ENCODE measurements at regions not wholly inside any gene's neighbourhood (a gene's known extent, or its start where the extent isn't known, plus 50 kb on each side); places are given as distances from the start of the nearest gene placed in this dataset.

DNA sequence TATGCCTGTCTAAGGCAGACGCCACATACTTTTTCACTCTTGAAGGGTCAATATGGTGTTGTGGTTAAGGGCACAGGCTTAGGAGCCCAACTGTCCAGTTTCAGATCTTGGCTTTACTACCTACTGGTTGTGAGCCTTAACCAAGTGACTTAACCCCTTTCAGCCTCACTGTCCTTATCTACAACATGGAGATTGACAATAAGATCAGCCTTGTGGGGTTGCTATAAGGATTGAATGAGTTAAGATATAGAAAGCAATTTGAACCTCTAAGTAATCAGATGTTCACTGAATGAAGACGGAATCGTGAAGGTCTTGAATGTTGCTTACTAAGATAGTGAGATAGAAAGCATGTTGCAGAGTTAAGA lies 121.3 kb upstream of the JUN start:
- ATAC-seq = no peak
- peaks cover 0 to 8% (median 0%) of the 10 kb centered on the region in 4 donors for H3K4me1 ChIP-seq
- TF ChIP-seq POLR2A (IDR thresholded peaks at IDR 0.05) = no peak
- TF ChIP-seq, protein P1, sequence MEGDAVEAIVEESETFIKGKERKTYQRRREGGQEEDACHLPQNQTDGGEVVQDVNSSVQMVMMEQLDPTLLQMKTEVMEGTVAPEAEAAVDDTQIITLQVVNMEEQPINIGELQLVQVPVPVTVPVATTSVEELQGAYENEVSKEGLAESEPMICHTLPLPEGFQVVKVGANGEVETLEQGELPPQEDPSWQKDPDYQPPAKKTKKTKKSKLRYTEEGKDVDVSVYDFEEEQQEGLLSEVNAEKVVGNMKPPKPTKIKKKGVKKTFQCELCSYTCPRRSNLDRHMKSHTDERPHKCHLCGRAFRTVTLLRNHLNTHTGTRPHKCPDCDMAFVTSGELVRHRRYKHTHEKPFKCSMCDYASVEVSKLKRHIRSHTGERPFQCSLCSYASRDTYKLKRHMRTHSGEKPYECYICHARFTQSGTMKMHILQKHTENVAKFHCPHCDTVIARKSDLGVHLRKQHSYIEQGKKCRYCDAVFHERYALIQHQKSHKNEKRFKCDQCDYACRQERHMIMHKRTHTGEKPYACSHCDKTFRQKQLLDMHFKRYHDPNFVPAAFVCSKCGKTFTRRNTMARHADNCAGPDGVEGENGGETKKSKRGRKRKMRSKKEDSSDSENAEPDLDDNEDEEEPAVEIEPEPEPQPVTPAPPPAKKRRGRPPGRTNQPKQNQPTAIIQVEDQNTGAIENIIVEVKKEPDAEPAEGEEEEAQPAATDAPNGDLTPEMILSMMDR (IDR thresholded peaks at IDR 0.05) = no peak
- WGBS (ENCODE audit: insufficient coverage, low coverage, low lambda C conversion rate, missing lambda C conversion rate) = 88% methylated on average over 3 of the region's 3 CpGs
- intact Hi-C loops (cut with DNase I) = no loop called here
- H3K4me3 ChIP-seq = no peak overlapping the region
- H3K27ac ChIP-seq = no peak overlapping the region
- no peak for DNase-seq
- H3K36me3 ChIP-seq = no peaks in the 10 kb centered on the region
- no peaks in the 10 kb centered on the region for H3K27me3 ChIP-seq
- no peaks in the 10 kb centered on the region for H3K9me3 ChIP-seq

DNA sequence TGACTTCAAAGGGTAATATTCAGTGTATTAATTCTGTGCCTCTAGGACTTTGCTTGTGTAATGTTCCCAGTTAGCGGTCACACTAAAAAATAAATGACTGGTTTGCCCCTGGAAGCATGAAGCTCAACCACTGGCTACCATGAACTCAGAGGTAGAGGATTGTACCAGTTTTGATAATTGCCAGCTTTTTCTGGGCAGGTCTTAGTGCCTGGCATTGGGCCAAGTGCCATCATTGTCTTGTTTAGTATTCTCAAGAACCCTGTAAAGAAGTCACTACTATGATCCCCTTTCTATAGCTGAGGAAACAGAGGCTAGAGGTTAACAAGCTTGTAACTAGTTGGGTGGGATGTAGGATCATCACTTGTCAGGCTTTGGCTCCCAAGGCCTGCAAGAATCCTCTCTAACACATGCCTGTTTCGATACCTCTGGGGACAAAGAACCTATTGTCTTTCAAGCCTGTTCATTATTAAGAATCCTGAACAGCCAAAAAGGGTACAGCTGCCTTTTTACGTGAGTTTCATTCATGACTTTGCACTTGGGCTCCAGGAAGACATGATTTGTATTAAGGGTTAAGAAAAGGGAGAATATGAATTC lies 121.9 kb upstream of the JUN start:
- no peak for DNase-seq
- no peaks in the 10 kb centered on the region for H3K9me3 ChIP-seq
- H3K36me3 ChIP-seq = no peaks in the 10 kb centered on the region
- peaks cover 0 to 8% (median 0%) of the 10 kb centered on the region in 4 donors for H3K4me1 ChIP-seq
- TF ChIP-seq POLR2A (IDR thresholded peaks at IDR 0.05) = no peak
- TF ChIP-seq, protein P1 (IDR thresholded peaks at IDR 0.05) = no peak
- ATAC-seq = no peak
- no peaks in the 10 kb centered on the region for H3K27me3 ChIP-seq
- intact Hi-C loops (cut with DNase I) = no loop called here
- H3K27ac ChIP-seq = no peak overlapping the region
- 92% methylated on average over 3 of the region's 3 CpGs for WGBS (ENCODE audit: insufficient coverage, low coverage, low lambda C conversion rate, missing lambda C conversion rate)
- H3K4me3 ChIP-seq = no peak overlapping the region

DNA sequence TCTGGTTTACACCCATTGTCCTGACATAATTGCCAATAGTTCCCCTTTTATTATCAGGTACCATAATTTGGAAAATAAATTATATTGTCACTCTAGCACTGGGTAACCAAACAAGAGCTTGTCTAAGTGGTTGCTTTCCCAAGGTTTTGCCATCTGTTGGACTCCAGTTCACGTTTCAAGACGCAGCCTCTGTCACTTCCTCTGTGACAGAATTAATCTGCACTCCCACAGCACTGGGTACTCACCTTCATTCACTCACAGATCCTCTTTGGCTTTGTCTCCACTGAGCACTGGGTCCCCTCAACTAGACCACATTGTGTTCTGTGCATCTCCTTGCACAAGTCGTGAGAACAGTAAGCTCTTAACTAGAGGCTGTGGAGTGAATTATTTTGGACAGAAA lies 123.6 kb upstream of the JUN start:
- DNase-seq = no peak
- no peaks in the 10 kb centered on the region for H3K36me3 ChIP-seq
- H3K4me3 ChIP-seq = no peak overlapping the region
- H3K27me3 ChIP-seq = no peaks in the 10 kb centered on the region
- H3K9me3 ChIP-seq = no peaks in the 10 kb centered on the region
- 73% methylated on average over 3 of the region's 3 CpGs for WGBS (ENCODE audit: insufficient coverage, low coverage, low lambda C conversion rate, missing lambda C conversion rate)
- no peak for ATAC-seq
- no peak overlapping the region for H3K27ac ChIP-seq
- TF ChIP-seq POLR2A (IDR thresholded peaks at IDR 0.05) = no peak
- TF ChIP-seq, protein P1 (IDR thresholded peaks at IDR 0.05) = no peak
- H3K4me1 ChIP-seq = peaks cover 0 to 8% (median 0%) of the 10 kb centered on the region in 4 donors
- intact Hi-C loops (cut with DNase I) = no loop called here

DNA sequence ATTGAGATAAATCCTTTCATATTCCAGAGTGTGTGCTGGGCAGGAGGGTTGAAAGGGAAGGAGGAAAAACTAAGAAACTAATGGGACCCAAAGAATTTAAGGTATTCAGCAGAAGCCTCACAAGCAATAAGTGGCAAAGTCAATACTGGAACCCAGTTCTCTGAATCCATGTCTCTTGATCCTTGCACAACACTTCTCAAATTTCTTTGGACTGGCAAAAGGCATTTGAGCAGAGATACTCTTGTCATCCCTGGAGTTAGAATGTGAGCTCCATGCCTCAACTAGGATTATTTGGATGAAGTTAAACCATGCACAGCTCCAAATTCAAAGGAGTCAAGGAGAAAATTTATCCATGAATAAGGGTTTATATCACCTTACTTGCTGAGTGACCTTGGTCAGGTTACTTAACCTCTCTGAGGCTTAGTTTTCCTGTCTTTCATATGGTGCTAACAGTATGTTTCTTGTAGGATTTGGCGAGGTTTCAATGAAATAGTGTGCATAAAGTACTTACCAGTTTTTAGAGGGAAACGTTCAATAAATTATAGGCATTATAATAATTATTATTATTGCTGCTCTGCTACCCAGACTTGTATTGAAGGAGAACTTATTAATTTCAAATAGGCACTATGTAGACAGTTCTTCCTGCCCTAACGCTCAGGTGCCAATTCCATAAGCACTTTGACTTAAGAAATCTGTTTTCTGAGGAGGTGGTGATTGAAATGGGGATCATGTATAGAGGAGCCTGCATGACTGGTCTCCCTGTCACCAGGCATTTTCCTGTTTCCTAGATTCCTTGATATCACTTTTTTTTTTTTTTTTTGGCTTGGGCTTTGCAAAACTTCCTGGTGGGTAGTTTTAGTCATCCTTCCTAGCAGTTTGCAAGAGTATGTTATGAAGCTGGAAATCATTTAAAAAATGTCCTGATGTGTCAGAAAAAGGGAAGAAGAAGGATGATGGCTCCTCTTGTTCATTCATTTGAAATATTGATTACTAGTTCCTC lies 125.0 kb upstream of the JUN start:
- Histone ChIP-seq H3K9me3 (no peaks in the 10 kb centered on the region), H3K4me3 (no peak overlapping the region), H3K4me1 (no peaks in the 10 kb centered on the region), H3K36me3 (no peaks in the 10 kb centered on the region), H3K27ac (no peak overlapping the region), H3K27me3 (no peaks in the 10 kb centered on the region)
- 70% methylated on average over 3 of the region's 3 CpGs for WGBS (ENCODE audit: insufficient coverage, low coverage, low lambda C conversion rate, missing lambda C conversion rate)
- peak in 2 of 4 donors; percentile 31 to 41 for ATAC-seq
- TF ChIP-seq, protein P1 (IDR thresholded peaks at IDR 0.05) = no peak
- no peak for TF ChIP-seq POLR2A (IDR thresholded peaks at IDR 0.05)
- no peak for DNase-seq
- intact Hi-C loops (cut with DNase I) = no loop called here
